GM08714 (cell line): ENCODE measurements at regions not wholly inside any gene's neighbourhood (a gene's known extent, or its start where the extent isn't known, plus 50 kb on each side); places are given as distances from the start of the nearest gene placed in this dataset.
"Not testable (repeated sequence)": the region's sequence is repeated elsewhere in the genome, so short reads cannot be mapped to it uniquely, and the experiment has no call there.

Experiments
- H3K4me3 ChIP-seq: fragments of 200-500 bp; sonication (Bioruptor generic); 2 replicates; pipeline ENCODE4 v1.5.1; 2014; ENCODE audit warnings: mild to moderate bottlenecking, low read length, inconsistent platforms
- ZNF274 ChIP-seq: IDR thresholded peaks from 2 replicates; pipeline ENCODE4 v1.6.1; 2012; ENCODE audit warnings: mild to moderate bottlenecking, low read depth, low read length

DNA sequence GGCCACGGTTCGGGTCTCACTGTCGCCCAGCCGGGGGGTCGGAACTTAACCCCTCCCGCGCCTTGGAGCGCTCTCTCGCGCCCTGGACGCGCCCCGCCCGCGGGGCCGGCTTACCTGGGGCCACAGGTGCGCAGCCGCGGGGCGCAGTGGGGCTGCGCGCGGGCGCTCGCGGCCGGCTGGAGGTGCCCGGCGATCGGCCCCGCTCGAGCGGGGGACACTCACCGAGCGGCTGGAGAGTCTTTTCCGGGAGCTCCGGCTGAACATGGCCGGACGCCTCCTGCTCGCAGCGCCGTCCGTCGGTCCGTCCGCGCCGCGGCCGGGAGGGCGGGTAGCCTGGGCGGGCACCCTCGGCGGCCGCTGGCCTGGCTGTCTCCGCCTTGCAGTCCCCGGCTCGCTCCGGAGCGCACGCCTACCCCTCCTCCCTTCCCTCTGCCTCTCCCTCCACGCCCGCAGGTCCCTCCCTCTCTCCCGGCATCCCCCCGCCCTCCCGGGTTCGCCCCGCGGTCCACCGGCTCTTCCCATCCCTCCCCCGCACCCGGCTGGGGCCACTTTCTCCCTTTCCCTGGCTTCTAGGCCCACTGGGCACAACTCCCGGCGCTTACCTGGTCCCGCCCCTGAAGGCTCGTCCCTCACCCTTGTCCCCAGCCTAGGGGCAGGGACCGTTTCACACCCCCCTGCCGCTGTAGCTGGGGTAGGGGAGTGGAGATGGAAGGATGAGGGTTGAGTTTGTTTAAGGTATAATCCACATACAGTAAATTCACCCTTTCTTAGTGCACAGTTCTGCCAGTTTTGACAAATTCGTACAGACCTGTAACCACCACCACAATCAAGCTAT lies 220.1 kb upstream of the PRICKLE2 start:
- TF ChIP-seq ZNF274 = no peak
- peak overlapping the region; percentile 12; the same call in 1 of the 2 replicates for H3K4me3 ChIP-seq

DNA sequence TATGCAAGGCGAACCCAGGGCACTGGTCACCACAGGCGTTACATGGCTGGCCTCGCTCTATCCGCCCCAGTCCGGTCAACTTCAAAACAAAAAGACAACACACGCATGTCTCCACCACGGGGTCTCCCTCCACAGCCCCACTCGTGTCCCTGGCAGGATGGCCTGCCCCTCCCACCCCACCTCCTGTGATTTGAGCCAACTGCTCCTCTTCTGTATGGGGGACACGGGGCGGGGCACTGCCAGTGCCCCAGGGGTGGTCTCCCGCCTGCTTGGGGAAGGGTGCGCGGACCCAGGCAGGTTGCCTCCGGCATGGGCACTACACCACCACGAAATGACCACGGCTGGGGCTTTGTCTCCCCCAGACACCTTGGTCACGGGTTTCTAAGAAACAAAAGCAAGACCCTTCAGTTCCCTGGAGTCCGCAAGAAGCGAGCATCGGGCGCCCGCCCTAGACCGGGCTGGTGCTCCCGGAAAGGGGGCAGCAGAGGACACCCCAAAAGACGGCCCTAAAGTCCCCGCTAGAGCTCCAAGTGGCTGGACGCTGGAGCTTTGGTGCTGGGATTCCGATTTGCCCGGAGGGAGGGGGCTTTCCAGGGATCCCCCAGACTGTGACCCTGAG lies 219.3 kb upstream of the PRICKLE2 start:
- no peak for TF ChIP-seq ZNF274
- peak overlapping the region; percentile 12; the same call in 1 of the 2 replicates for H3K4me3 ChIP-seq

DNA sequence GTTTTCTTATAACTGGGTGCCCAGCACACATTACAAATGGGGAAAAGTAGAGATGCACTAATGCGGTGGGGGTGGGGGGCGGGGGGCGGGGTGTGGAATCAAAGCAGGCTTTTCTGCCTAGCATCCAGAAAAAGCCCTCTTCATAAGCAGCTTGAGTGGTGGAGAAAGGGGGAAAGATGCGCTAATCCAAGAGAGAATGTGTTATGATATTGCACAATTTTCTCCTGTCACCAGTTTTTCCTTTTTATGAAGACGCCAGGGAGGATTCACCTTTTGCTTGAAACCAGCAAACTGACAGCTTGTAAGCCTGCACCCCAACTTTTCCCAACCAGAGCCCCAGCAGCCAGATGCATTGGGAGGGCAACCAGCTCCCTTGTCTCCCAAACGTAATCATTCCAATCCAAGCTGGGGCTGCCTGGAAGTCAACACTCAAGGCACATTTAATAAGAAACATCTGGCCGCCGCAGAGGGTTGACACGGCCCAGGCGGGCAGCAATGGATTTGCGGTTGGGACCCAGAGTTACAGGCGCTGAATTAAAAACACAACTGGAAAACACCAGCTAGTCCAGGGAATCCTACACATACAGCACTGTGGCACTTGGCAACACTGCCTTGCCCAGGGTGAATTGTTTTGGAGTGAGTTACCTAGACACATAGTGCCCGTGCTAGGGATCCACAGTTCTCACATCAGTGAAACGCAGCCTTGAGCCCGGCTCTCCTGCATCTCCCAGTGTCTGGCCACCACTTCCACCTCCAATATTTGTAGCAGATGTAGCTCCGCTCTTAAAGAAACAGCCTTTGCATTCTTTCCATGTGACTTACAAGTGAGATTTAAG lies 218.5 kb upstream of the PRICKLE2 start:
- no peak for TF ChIP-seq ZNF274
- H3K4me3 ChIP-seq = no peak overlapping the region

DNA sequence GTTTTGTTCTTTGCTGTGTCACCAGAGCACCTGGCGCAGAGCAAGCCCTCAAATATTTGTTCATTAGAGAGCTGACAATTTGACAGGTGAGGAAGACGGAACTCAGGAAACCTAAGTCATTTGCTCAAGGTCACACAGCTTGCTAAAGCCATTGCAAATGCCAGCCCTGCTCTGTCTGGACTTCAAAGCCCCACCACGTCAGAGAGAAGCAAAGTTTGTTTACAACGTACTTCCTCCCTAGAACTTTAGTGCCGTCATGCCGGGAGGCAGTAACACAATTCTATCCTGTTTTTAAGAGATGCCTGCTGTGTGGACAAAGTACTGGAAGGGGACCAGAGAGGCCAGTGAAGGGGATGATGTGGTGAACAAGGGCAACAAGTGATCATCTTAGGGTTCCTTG lies 216.6 kb upstream of the PRICKLE2 start:
- H3K4me3 ChIP-seq = no peak overlapping the region
- no peak for TF ChIP-seq ZNF274

DNA sequence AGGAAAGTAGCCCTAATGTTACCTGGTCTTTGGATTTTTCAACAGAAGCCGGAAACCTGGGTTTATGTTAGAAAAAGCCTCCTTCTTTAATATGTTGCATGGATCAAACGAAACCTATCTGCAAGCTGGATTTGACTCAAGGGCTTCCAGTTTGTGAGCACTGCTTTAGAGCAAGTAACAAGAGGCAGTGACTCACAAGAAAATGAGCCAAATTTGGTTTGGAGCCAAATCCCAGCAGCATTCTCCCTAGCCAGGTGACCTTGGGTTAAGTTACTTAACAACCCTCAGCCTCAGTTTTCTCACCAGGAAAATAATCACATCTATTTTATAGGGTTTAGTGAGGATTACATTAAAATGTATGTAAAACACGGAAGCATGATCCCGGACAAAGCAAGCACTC lies 215.2 kb upstream of the PRICKLE2 start:
- no peak overlapping the region for H3K4me3 ChIP-seq
- no peak for TF ChIP-seq ZNF274

DNA sequence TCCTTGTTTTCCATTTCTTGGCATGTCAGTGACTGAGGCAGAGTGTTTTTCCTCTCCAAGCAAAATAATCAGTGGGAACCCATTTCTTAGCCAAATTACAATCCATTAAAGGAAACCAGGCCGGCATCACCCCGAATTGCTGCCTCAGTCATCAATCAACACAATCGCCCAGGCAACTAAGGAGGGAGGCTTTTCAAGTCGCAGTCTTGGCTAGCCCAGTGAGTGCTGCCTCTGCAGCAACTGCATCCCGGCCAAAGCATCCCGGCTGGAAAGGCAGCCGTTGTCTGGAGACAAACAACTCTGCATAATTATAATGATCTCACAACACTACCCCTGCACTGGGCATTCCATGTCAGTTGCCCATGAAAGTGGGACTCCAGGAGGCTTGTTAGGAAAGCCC lies 213.5 kb upstream of the PRICKLE2 start:
- H3K4me3 ChIP-seq = no peak overlapping the region
- no peak for TF ChIP-seq ZNF274

DNA sequence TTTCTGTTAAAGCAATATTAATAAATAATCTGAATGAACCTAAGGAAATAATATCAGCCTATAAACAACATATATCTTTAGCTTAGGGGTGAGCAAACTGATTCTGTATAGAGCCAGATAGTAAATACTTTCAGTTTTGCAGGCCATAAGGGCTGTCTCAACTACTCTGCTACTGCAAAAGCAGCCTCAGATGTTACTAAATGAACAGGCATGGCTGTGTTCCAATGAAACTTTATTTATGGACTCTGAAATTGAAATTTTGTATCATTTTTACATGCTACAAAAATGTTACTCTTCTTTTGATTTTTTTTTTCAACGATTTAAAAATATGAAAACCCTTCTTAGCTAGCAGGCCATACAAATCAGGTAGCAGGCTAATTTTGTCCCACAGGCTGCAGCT lies 212.8 kb upstream of the PRICKLE2 start:
- no peak for TF ChIP-seq ZNF274
- H3K4me3 ChIP-seq = no peak overlapping the region

DNA sequence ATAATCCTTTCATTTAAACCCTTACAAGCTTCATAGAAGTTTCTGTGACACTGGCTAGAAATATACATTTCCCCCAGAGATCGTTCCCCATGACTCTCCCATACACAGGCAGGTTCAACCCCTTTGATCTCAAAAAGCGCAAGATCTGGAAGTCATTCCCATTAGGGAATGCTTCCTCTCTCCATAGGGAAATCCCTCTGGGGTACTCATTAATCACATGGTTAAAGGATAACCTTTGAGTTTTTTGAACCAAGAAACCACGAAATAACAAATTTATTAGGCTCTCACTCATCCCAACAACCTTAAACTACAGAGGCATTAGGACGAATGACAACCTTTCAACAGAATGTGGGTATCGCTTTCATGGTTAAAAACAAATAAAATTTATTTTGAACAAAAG lies 211.9 kb upstream of the PRICKLE2 start:
- H3K4me3 ChIP-seq = no peak overlapping the region
- no peak for TF ChIP-seq ZNF274

DNA sequence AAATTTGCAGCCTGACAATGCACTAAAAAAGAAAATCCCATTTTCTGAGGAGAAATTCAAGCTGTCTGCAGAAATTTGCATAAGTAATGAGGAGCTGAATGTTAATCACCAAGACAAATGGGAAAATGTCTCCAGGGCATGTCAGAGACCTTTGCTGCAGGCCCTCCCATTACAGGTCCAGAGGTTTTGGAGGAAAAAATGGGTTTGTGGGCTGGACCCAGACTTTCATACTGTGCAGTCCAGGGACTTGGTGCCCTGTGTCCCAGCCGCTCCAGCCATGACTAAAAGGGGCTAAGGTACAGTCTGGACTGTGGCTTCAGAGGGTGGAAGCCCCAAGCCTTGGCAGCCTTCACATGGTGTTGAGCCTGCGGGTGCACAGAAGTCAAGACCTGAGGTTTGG lies 209.8 kb upstream of the PRICKLE2 start:
- not testable (repeated sequence) for H3K4me3 ChIP-seq

DNA sequence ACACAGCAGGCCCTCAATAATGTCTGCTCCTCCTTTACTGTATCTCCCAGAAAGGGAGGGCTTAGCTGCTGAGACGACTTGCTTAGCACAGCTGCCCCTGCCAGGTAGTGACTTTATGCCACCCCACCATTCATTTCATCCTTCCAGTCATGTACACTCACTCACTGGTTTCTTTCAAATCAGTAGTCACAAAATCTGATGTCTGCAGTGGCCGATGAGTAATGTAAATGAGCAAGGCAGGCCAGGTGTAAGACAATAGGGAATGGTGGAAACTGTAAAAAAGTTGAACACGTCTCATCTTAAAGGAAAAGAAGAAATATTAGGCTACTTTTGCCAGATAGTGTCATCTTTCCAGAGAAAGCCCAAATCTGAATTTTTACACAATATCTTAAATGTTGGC lies 207.6 kb upstream of the PRICKLE2 start:
- no peak for TF ChIP-seq ZNF274

DNA sequence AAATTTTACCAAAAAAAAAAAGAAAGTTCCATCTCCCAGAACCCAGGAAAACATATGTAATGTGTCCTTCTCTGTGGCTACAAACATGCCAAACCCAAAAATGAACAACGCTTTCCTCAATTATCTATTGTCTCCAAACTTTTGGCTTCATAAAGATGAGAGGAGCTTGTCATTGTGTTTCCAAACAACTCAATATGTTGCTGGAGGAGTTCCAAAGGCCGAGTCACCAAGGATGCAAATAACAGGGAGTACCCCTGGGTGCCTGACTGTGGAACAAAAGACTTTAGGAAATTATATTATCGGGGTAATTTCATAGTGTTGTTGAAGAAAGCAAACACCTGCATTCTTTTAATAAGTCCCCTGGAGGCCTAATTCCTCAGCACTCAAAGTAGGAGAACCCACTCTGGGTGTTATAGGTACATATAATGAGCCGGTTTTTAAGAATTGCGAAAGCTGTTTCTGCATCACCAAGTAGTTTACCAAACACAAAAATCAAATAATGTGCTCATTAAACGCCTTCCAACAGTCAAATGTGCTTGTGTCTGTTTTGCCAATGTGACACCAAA lies 206.3 kb upstream of the PRICKLE2 start:
- H3K4me3 ChIP-seq = no peak overlapping the region
- no peak for TF ChIP-seq ZNF274

More for the DNA sequence above, 207.6 kb upstream of the PRICKLE2 start:
- H3K4me3 ChIP-seq = no peak overlapping the region

DNA sequence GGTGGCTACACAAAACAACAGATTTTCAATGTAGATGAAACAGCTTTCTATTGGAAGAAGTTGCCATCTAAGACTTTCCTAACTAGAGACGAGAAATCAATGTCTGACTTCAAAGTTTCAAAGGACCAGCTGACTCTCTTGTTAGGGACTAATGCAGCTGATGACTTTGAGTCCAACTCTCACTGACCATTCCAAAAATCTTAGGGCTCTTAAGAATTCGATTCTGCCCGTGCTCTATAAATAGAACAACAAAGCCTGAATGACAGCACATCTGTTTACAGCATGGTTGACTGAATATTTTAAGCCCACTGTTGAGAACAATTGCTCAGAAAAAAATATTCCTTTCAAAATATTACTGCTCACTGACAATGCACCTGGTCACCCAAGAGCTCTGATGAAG lies 202.4 kb upstream of the PRICKLE2 start:
- no peak for TF ChIP-seq ZNF274
- no peak overlapping the region for H3K4me3 ChIP-seq

DNA sequence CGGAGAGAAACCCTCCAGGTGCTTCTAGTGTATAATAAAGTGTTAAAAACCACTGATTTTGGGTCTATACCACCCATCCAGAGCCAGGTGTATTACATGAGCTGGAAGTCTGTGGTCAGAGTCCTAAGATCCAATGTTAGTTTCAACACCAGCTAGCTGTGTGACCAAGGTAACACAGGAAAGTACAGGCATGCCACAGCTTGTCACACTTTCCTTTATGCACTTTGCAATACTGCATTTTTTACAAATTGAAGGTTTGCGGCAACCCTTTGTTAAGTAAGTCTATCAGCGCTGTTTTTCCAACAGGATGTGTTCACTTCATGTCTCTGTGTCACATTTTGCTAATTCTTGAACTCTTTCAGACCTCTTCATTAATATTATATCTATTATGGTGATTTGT lies 201.3 kb upstream of the PRICKLE2 start:
- H3K4me3 ChIP-seq = no peak overlapping the region
- TF ChIP-seq ZNF274 = no peak

DNA sequence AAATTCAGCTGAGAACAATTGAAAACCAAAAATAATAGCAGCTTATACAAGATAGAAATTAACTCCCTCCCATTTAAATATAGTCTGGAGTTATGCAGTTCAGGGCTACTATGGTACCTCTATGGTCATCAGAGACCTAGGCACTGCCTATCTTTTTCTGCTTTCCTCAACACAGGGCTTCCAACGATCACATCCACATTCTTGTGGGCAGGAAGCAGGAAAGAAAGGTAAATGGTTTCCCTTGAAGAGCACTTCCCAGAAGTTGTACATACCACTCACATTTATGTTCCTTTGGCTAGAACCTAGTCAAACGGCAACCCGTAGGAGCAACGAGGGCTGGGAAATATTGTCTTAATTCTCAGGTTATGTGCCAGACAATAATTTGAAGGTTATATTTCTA lies 197.7 kb upstream of the PRICKLE2 start:
- no peak overlapping the region for H3K4me3 ChIP-seq
- no peak for TF ChIP-seq ZNF274

DNA sequence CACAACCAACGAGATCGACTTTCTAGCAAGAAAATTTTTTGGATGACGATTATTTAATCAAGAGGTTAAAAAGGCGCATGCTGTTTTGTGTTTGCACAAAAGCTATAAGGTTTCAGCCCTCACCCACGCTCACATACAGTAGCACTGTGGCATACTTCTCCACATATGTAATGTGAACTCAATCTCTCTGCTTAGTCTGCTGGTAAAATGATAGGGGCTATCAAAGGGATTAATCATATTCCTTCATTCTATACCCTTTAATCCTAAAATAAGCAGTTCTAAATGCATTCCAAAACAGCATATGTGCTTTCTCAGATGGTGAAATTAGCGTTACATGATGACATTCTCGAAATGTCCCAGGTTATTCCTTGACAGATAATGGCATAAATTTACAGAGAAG lies 196.9 kb upstream of the PRICKLE2 start:
- H3K4me3 ChIP-seq = no peak overlapping the region
- no peak for TF ChIP-seq ZNF274
